SK-N-SH treated with all-trans-retinoic acid at 6 μM for 48 hours (cell line): ENCODE measurements at regions not wholly inside any gene's neighbourhood (a gene's known extent, or its start where the extent isn't known, plus 50 kb on each side); places are given as distances from the start of the nearest gene placed in this dataset.

Experiments
- ATAC-seq: fragments of 200-7000 bp; cut with Tn5 transposase; 3 replicates; pipeline ENCODE4 v1.9.1; 2020; ENCODE audit warnings: mild to moderate bottlenecking, moderate library complexity
- BACH2 ChIP-seq: fragments of 250-450 bp; sonication (Bioruptor Pico); IDR thresholded peaks from 2 replicates; pipeline ENCODE4 v1.9.0; 2021; ENCODE audit warnings: mild to moderate bottlenecking, borderline replicate concordance
- CREB5 ChIP-seq: fragments of 250-450 bp; sonication (Bioruptor Pico); IDR thresholded peaks from 2 replicates; pipeline ENCODE4 v1.5.1; 2020; ENCODE audit warnings: low read depth, mild to moderate bottlenecking, moderate library complexity
- CSDC2 ChIP-seq: fragments of 250-450 bp; sonication (Bioruptor Pico); IDR thresholded peaks from 2 replicates; pipeline ENCODE4 v1.5.0; 2020; ENCODE audit warnings: mild to moderate bottlenecking, moderate library complexity
- CSRNP3 ChIP-seq: fragments of 250-450 bp; sonication (Bioruptor Pico); IDR thresholded peaks from 2 replicates; pipeline ENCODE4 v1.5.1; 2021; ENCODE audit warnings: mild to moderate bottlenecking, moderate library complexity
- GLIS3 ChIP-seq: fragments of 250-450 bp; sonication (Bioruptor Pico); IDR thresholded peaks from 2 replicates; pipeline ENCODE4 v1.5.0; 2020; ENCODE audit warnings: mild to moderate bottlenecking, moderate library complexity
- ISL1 ChIP-seq: fragments of 250-450 bp; sonication (Bioruptor Pico); IDR thresholded peaks from 2 replicates; pipeline ENCODE4 v2.1.2; 2022; ENCODE audit warnings: mild to moderate bottlenecking, moderate library complexity
- OSR1 ChIP-seq: fragments of 250-450 bp; sonication (Bioruptor Pico); IDR thresholded peaks from 2 replicates; pipeline ENCODE4 v1.8.0; 2022; ENCODE audit warnings: moderate library complexity, mild to moderate bottlenecking, inconsistent platforms
- PATZ1 ChIP-seq: fragments of 250-450 bp; sonication (Bioruptor Pico); IDR thresholded peaks from 2 replicates; pipeline ENCODE4 v1.8.0; 2020; ENCODE audit warnings: mild to moderate bottlenecking, moderate library complexity, borderline replicate concordance
- POU6F1 ChIP-seq: fragments of 250-450 bp; sonication (Bioruptor Pico); IDR thresholded peaks from 2 replicates; pipeline ENCODE4 v1.8.0; 2021; ENCODE audit warnings: low read depth, mild to moderate bottlenecking, moderate library complexity, borderline replicate concordance
- PPARA ChIP-seq: fragments of 250-450 bp; sonication (Bioruptor Pico); IDR thresholded peaks from 2 replicates; pipeline ENCODE4 v1.5.0; 2020; ENCODE audit warnings: mild to moderate bottlenecking, borderline replicate concordance
- RARB ChIP-seq: fragments of 250-450 bp; sonication (Bioruptor Pico); IDR thresholded peaks from 2 replicates; pipeline ENCODE4 v1.8.0; 2021; ENCODE audit warnings: mild to moderate bottlenecking, moderate library complexity
- SNAI2 ChIP-seq: fragments of 250-450 bp; sonication (Bioruptor Pico); IDR thresholded peaks from 2 replicates; pipeline ENCODE4 v1.5.0; 2020; ENCODE audit warnings: mild to moderate bottlenecking, moderate library complexity
- TCF4 ChIP-seq: fragments of 250-450 bp; sonication (Bioruptor Pico); IDR thresholded peaks from 2 replicates; pipeline ENCODE4 v1.8.0; 2021; ENCODE audit warnings: mild to moderate bottlenecking, moderate library complexity, borderline replicate concordance
- TSHZ2 ChIP-seq: fragments of 250-450 bp; sonication (Bioruptor Pico); IDR thresholded peaks from 2 replicates; pipeline ENCODE4 v1.5.0; 2020; ENCODE audit warnings: mild to moderate bottlenecking, moderate library complexity
- ZC3H10 ChIP-seq: fragments of 250-450 bp; sonication (Bioruptor Pico); IDR thresholded peaks from 2 replicates; pipeline ENCODE4 v1.5.1; 2021; ENCODE audit warnings: mild to moderate bottlenecking, moderate library complexity
- ZFP3 ChIP-seq: fragments of 250-450 bp; sonication (Bioruptor Pico); IDR thresholded peaks from 2 replicates; pipeline ENCODE4 v1.5.0; 2020; ENCODE audit warnings: mild to moderate bottlenecking, moderate library complexity
- ZNF8 ChIP-seq: fragments of 450-650 bp; formaldehyde crosslinking; IDR thresholded peaks from 2 replicates; pipeline ENCODE4 v1.5.0; 2020; ENCODE audit warnings: mild to moderate bottlenecking, moderate library complexity

- ATAC-seq, result no peak
- TF ChIP-seq OSR1 (CRISPR knock-in tag) (no peak), ZC3H10 (no peak), CSRNP3 (CRISPR knock-in tag) (no peak), CREB5 (CRISPR knock-in tag) (no peak), GLIS3 (CRISPR knock-in tag) (no peak), PPARA (CRISPR knock-in tag) (no peak), PATZ1 (CRISPR knock-in tag) (no peak), CSDC2 (CRISPR knock-in tag) (no peak), BACH2 (CRISPR knock-in tag) (no peak), POU6F1 (CRISPR knock-in tag) (no peak), TCF4 (no peak), ZFP3 (CRISPR knock-in tag) (no peak), RARB (CRISPR knock-in tag) (no peak), TSHZ2 (no peak)
Measured at GRCh38 chr1:224539971-224540370, 76.1 kb upstream of the CNIH3 start.

- TF ChIP-seq SNAI2 (CRISPR knock-in tag), result no peak
- TF ChIP-seq OSR1 (CRISPR knock-in tag), result no peak
- no peak for TF ChIP-seq POU6F1 (CRISPR knock-in tag)
- TF ChIP-seq ZNF8, result no peak
- TF ChIP-seq PPARA (CRISPR knock-in tag), result no peak
- TF ChIP-seq ISL1, result no peak
- TF ChIP-seq CSRNP3 (CRISPR knock-in tag), result no peak
- TF ChIP-seq CSDC2 (CRISPR knock-in tag), result no peak
- no peak for ATAC-seq
Measured at GRCh38 chr1:224540535-224540934, 75.6 kb upstream of the CNIH3 start.
